ENCODE measurements at regions not wholly inside any gene's neighbourhood (a gene's known extent, or its start where the extent isn't known, plus 50 kb on each side); places are given as distances from the start of the nearest gene placed in this dataset.

GRCh38 chr13:82654143-82654542 is 1228.1 kb downstream of the SLITRK1 start:
- H3K9me3 ChIP-seq (ENCODE audit: control extremely low read depth in 1 of 3, control insufficient read depth in 2 of 3, insufficient read depth in 1 of 3, low read length in 2 of 3) = peaks cover 0 to 5% (median 0%) of the 10 kb centered on the region in 3 donors
- Mint-ChIP-seq H3K4me1 (no peaks in the 10 kb centered on the region), H3K4me3 (no peak overlapping the region), H3K27ac (no peak overlapping the region), H3K27me3 (no peaks in the 10 kb centered on the region), H3K9me3 (ENCODE audit: insufficient read depth) (no peaks in the 10 kb centered on the region)
- no peaks in the 10 kb centered on the region for H4K20me1 ChIP-seq (ENCODE audit: control insufficient read depth, insufficient read depth, low read length, poor library complexity, severe bottlenecking)
- no CpG with 5 or more reads among the region's 1 CpG for WGBS (ENCODE audit: insufficient coverage)
- H3K27ac ChIP-seq (ENCODE audit: low read length in 2 of 2) = no peak overlapping the region
- H3K79me2 ChIP-seq (ENCODE audit: control insufficient read depth, insufficient read depth, low read length) = no peaks in the 10 kb centered on the region
- no peak for ATAC-seq (ENCODE audit: low read depth)
- ChIA-PET CTCF (no interaction called here), POLR2A (no interaction called here)
- no peak overlapping the region for H3K4me2 ChIP-seq (replicated peaks; ENCODE audit: low read depth, low read length, poor library complexity, severe bottlenecking)
- no peak overlapping the region for H3K4me3 ChIP-seq (ENCODE audit: control extremely low read depth in 1 of 5, extremely low read depth in 1 of 5, insufficient read depth in 1 of 5, low read depth in 2 of 5, low read length in 4 of 5)
- no peak overlapping the region for H2AFZ ChIP-seq (ENCODE audit: insufficient read depth, low read depth, low read length, poor library complexity, severe bottlenecking)
- TF ChIP-seq CTCF (IDR thresholded peaks at IDR 0.05) (no peak), EZH2 (IDR thresholded peaks at IDR 0.05; ENCODE audit: borderline replicate concordance, insufficient read depth, low read depth, low read length, poor library complexity, severe bottlenecking) (no peak)
- DNase-seq = no peak
- H3K27me3 ChIP-seq (replicated peaks in 1 of 4; ENCODE audit: control extremely low read depth in 1 of 4, control insufficient read depth in 3 of 4, insufficient read depth in 4 of 4, low read length in 3 of 4) = no peaks in the 10 kb centered on the region
- no peaks in the 10 kb centered on the region for H3K4me1 ChIP-seq (ENCODE audit: control insufficient read depth in 2 of 2, insufficient read depth in 2 of 2, low read length in 2 of 2)
- H3K36me3 ChIP-seq (replicated peaks in 1 of 2; ENCODE audit: control extremely low read depth in 1 of 2, control insufficient read depth in 1 of 2, extremely low read depth in 1 of 2, insufficient read depth in 2 of 2, low read length in 1 of 2) = no peaks in the 10 kb centered on the region
- intact Hi-C loops (cut with micrococcal nuclease) = no loop called here
- H3K9ac ChIP-seq (ENCODE audit: low read length) = no peak overlapping the region

- Mint-ChIP-seq H3K9me3 (ENCODE audit: insufficient read depth) (no peaks in the 10 kb centered on the region), H3K27me3 (no peaks in the 10 kb centered on the region), H3K27ac (no peak overlapping the region), H3K4me3 (no peak overlapping the region), H3K4me1 (no peaks in the 10 kb centered on the region)
- WGBS (ENCODE audit: insufficient coverage) = 86% methylated on average over 1 of the region's 1 CpG
- no peak for DNase-seq
- no peak for TF ChIP-seq CTCF (IDR thresholded peaks at IDR 0.05)
- no peak for TF ChIP-seq EZH2 (IDR thresholded peaks at IDR 0.05; ENCODE audit: borderline replicate concordance, insufficient read depth, low read depth, low read length, poor library complexity, severe bottlenecking)
- CTCF ChIA-PET = no interaction called here
- H3K79me2 ChIP-seq (ENCODE audit: control insufficient read depth, insufficient read depth, low read length) = no peaks in the 10 kb centered on the region
- no peaks in the 10 kb centered on the region for H3K27me3 ChIP-seq (replicated peaks in 1 of 4; ENCODE audit: control extremely low read depth in 1 of 4, control insufficient read depth in 3 of 4, insufficient read depth in 4 of 4, low read length in 3 of 4)
- H3K4me1 ChIP-seq (ENCODE audit: control insufficient read depth in 2 of 2, insufficient read depth in 2 of 2, low read length in 2 of 2) = no peaks in the 10 kb centered on the region
- no peak overlapping the region for H3K27ac ChIP-seq (ENCODE audit: low read length in 2 of 2)
- POLR2A ChIA-PET = no interaction called here
- H3K4me2 ChIP-seq (replicated peaks; ENCODE audit: low read depth, low read length, poor library complexity, severe bottlenecking) = no peak overlapping the region
- H3K9ac ChIP-seq (ENCODE audit: low read length) = no peak overlapping the region
- H3K4me3 ChIP-seq (ENCODE audit: control extremely low read depth in 1 of 5, extremely low read depth in 1 of 5, insufficient read depth in 1 of 5, low read depth in 2 of 5, low read length in 4 of 5) = no peak overlapping the region
- no peaks in the 10 kb centered on the region for H4K20me1 ChIP-seq (ENCODE audit: control insufficient read depth, insufficient read depth, low read length, poor library complexity, severe bottlenecking)
- no peaks in the 10 kb centered on the region for H3K9me3 ChIP-seq (ENCODE audit: control extremely low read depth in 1 of 3, control insufficient read depth in 2 of 3, insufficient read depth in 1 of 3, low read length in 2 of 3)
- no peaks in the 10 kb centered on the region for H3K36me3 ChIP-seq (replicated peaks in 1 of 2; ENCODE audit: control extremely low read depth in 1 of 2, control insufficient read depth in 1 of 2, extremely low read depth in 1 of 2, insufficient read depth in 2 of 2, low read length in 1 of 2)
- ATAC-seq (ENCODE audit: low read depth) = no peak
- intact Hi-C loops (cut with micrococcal nuclease) = no loop called here
- H2AFZ ChIP-seq (ENCODE audit: insufficient read depth, low read depth, low read length, poor library complexity, severe bottlenecking) = no peak overlapping the region
Observed at GRCh38 chr13:82647540-82647939, 1234.7 kb downstream of the SLITRK1 start.
